Mesenteric fat pad (tissue), 1 donor: ENCODE measurements at regions not wholly inside any gene's neighbourhood (a gene's known extent, or its start where the extent isn't known, plus 50 kb on each side); places are given as distances from the start of the nearest gene placed in this dataset.

Experiments used
- DNase-seq: peaks from one replicate; pipeline ENCODE4 v3.0.0-alpha.2; 2020; ENCODE audit warnings: low spot score
- donor health status: DM: yes; HTN: yes; CAD: no.

DNA sequence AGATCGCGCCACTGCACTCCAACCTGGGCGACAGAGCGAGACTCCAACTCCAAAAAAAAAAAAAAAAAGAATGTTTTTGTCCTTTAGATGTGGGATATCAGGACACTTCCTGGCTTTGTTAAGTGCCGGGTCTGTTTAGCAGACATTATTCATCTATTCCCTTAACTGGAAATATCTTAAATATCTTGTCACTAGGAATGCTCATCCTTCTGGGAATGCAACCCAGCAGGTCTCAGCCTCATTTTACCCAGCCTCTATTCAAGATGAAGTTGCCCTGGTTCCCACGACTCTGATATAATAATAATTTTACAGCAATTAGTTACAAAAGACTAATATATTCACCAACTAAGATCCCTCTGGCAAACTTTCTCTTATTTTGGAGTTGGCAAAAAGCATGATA lies 260.9 kb upstream of the SLITRK3 start:
- DNase-seq = no peak

DNA sequence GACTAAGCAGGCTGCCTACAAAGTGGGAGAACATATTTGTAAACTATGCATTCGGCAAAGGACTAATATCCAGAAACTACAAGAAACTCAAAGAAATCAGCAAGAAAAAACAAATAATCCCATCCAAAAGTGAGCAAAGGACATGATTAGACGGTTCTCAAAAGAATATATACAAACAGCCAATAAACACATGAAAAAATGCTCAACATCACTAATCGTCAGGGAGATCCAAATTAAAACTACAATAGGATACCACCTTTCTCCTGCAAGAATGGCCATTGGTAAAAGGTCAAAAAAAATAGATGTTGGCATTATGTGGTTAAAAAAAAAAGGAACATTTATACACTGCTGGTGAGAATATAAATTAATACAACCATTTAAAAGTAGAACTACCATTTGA lies 259.6 kb upstream of the SLITRK3 start:
- DNase-seq = no peak

DNA sequence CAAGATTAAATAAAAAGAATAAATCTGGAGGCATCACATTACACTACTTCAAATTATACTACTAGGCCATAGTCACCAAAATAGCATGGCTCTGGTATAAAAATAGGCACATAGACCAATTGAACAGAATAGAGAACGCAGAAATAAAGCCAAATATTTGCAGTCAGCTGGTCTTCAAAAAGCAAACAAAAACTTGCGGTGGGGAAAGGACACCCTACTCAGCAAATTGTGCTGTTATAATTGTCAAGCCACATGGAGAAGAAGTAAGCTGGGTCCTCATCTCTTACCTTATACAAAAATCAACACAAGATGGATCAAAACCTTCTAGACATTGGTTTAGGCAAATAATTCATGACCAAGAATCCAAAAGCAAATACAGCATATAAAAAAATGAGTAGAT lies 259.2 kb upstream of the SLITRK3 start:
- DNase-seq = no peak

GRCh38 chr3:165451371-165452070 lies 255.3 kb upstream of the SLITRK3 start:
- no peak for DNase-seq

GRCh38 chr3:165446555-165446954 lies 250.4 kb upstream of the SLITRK3 start:
- no peak for DNase-seq

DNA sequence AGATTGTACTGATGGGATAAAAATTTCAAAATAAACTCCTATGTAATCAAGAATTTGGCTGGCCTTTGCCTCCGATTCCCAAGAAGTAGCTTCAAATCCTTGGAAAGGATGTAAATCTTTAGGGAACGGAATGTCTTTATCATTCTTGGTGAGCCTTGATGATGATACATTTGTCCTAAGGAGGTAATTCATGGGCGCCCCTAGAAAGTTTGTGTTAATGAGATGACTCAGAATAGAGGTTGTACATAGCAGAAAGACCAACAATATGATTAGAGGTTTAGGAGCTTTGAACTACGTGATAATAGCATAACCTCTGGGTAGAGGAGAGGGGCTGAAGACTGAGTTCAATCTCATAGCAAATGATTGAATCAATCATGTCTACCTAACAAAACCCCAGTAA lies 248.6 kb upstream of the SLITRK3 start:
- no peak for DNase-seq

DNA sequence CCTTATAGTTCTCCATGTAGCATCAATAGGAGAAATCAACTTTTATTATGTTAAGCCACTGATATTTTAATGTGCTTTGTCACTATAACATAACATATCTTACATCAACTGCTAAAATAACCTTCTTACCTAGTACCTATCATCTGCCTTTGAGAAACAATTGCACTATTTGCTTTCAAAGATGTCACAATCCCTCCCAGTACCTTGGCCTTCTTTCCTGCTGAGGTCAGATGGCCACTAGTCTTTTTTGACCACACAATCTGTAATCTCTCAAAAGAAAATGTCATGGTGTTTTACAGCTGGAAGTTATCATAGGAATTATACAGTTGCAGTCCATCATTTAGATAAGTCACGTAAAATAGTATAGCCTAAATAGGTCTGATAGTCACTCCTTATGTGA lies 247.5 kb upstream of the SLITRK3 start:
- DNase-seq = no peak

DNA sequence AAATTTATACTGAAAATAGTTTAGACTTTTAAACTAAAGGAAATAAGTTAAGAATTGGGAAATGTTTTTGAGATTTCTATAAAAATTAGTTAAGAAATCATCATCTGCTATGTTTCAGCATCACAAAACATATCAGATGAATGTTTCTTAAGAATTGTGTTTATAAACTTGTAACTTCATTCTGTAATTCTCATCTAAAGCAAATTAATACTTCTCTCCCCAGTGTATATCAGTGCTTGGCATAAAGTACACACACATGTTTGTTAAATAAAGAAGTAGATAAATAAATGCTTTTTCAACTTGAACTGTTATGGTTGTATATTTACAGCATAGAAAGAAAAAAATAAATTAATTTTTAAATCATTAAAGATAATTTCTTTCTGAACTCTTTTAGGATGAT lies 245.9 kb upstream of the SLITRK3 start:
- DNase-seq = no peak

DNA sequence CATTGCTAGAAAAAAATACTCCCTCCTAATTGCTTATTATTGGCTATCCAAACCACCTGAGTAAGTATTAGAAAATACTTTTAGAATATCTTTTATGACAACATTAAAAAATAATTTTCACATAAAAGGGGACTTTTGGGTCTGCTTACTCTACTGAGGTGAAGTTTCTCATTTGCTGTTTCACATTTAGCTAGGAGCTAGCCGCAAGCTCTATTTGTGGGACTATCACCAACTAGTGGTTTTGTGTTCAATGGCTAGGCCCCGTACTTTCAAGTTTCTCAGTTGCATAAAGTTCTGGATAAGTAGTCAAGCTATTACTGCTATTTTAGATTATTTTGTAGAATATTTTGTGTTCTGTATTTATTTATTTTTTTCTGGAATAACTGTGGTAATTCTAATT lies 244.2 kb upstream of the SLITRK3 start:
- no peak for DNase-seq

- DNase-seq = no peak
Observed at GRCh38 chr3:165439765-165440164, 243.6 kb upstream of the SLITRK3 start.

GRCh38 chr3:165434516-165434915 lies 238.3 kb upstream of the SLITRK3 start:
- no peak for DNase-seq

DNA sequence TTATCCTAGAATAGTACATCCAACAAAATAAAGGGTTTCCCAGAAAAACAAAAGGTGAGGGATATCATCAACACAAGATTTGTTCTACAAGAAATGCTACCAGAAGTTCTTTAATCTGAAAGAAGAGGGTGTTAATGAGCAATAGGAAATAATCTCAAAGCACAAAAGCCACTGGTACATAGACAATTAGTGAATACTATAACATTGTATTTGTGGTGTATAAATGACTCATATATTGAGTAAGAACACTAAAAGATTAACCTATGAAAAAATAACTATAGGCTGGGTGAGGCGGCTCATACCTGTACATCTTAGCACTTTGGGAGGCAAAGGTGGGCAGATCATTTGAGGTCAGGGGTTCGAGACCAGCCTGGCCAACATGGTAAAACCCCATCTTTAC lies 210.2 kb upstream of the SLITRK3 start:
- no peak for DNase-seq

GRCh38 chr3:165404357-165405027 lies 208.3 kb upstream of the SLITRK3 start:
- no peak for DNase-seq

- DNase-seq = no peak
Observed at GRCh38 chr3:165403666-165404065, 207.5 kb upstream of the SLITRK3 start.

GRCh38 chr3:165395188-165395587 lies 199.0 kb upstream of the SLITRK3 start:
- no peak for DNase-seq

- DNase-seq = no peak
Observed at GRCh38 chr3:165393461-165393860, 197.3 kb upstream of the SLITRK3 start.

GRCh38 chr3:165390166-165390565 lies 194.0 kb upstream of the SLITRK3 start:
- DNase-seq = no peak

DNA sequence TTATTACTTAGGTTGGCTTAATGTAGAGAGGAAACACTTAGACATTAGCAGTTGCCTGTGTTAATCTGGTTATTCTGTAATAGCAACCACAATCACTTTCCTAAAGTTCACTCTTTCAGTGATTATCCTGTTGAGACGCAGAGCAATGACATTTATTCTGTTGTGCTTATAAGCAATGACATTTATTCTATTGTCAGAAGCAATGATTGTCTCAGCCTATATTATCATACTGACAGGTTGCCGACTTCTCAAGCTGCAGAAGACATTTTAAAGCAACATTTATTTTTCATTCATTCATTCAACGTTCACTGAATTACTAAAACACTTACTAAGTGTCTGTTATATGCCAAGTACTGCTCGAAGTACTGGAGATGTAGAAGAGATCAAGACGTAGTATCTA lies 193.5 kb upstream of the SLITRK3 start:
- DNase-seq = no peak

GRCh38 chr3:165389064-165389463 lies 192.9 kb upstream of the SLITRK3 start:
- DNase-seq = no peak

DNA sequence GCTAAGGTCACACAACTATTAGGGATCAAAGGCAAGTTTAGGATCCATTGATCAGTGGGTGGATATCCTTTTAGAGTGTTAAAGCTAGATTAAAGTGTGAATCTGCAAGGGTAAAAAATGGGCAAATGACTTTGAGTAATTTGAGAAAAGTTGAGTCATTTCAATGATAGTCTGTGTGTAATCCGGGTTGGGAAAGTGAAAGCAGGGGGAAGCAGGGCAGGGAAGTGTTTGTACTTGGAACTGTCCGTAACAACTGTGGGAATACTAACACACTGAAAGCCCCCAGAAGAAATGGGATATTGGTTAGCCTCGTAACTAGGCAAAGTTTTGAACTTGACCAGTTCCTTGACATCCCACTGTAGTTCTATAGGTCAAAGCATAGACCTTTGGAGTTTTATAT lies 187.2 kb upstream of the SLITRK3 start:
- DNase-seq = no peak

DNA sequence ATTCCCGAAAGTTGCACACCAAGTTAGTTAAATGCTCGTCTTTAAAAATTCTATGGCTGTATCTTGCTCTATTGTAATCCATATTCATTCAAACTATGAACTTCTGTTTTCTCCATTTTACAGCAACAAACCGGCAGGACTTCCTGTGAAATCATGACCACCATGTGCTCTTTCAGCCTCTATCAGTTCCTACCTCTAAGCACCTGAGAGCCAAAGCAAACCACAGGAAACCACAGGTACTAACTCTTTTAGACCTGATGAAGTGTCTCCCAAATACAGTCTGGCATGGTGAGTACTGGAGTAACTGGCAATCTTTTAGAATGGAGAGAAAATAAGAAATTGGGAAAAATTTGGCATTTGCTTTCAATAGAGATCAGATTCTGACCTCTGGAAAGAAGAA lies 186.5 kb upstream of the SLITRK3 start:
- no peak for DNase-seq

- no peak for DNase-seq
Observed at GRCh38 chr3:165378761-165379160, 182.6 kb upstream of the SLITRK3 start.

GRCh38 chr3:165359005-165359404 lies 162.8 kb upstream of the SLITRK3 start:
- DNase-seq = no peak
